ENCODE measurements at regions not wholly inside any gene's neighbourhood (a gene's known extent, or its start where the extent isn't known, plus 50 kb on each side); places are given as distances from the start of the nearest gene placed in this dataset.

DNA sequence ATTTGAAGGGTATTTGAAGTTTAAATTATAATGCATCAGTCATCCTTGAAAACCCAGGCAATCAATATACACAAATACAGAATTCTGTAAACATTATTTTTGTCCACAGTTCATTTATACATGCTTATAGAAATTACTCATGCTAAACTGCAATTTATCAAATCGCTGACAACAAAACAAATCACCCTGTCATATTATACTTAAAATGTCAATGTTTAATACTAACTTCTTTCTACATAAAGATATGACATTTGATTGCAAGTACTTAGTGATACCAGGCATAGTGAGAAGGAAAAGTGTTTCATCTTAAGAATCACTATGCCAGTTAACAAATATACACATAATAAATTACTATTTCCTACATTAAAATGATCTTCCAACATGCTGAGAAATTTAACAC is 232.0 kb downstream of the PCDH20 start:
- TF ChIP-seq, protein P1, sequence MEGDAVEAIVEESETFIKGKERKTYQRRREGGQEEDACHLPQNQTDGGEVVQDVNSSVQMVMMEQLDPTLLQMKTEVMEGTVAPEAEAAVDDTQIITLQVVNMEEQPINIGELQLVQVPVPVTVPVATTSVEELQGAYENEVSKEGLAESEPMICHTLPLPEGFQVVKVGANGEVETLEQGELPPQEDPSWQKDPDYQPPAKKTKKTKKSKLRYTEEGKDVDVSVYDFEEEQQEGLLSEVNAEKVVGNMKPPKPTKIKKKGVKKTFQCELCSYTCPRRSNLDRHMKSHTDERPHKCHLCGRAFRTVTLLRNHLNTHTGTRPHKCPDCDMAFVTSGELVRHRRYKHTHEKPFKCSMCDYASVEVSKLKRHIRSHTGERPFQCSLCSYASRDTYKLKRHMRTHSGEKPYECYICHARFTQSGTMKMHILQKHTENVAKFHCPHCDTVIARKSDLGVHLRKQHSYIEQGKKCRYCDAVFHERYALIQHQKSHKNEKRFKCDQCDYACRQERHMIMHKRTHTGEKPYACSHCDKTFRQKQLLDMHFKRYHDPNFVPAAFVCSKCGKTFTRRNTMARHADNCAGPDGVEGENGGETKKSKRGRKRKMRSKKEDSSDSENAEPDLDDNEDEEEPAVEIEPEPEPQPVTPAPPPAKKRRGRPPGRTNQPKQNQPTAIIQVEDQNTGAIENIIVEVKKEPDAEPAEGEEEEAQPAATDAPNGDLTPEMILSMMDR (IDR thresholded peaks at IDR 0.05), result no peak
- no peak for TF ChIP-seq POLR2AphosphoS5 (IDR thresholded peaks at IDR 0.05)
